WTC11 (cell line): ENCODE measurements at regions not wholly inside any gene's neighbourhood (a gene's known extent, or its start where the extent isn't known, plus 50 kb on each side); places are given as distances from the start of the nearest gene placed in this dataset.

Experiments used
- ATAC-seq: fragments of 200-7000 bp; cut with Tn5 transposase; 2 replicates; pipeline ENCODE4 v1.10.0; 2021; ENCODE audit warnings: mild to moderate bottlenecking, moderate library complexity
- CTCF ChIA-PET: fragments of 300-600 bp; sonication (Branson Sonifier 250); formaldehyde crosslinking; loops from one replicate; lab custom pipeline; 2021; ENCODE audit warnings: antibody characterized with exemption; lab: Charles Lee
- POLR2A ChIA-PET: fragments of 350-600 bp; sonication (Branson Sonifier 250); formaldehyde crosslinking; loops from one replicate; lab custom pipeline; 2021; ENCODE audit warnings: antibody characterized with exemption; lab: Charles Lee
- DNase-seq: peaks from one replicate; pipeline ENCODE4 v3.0.0; 2021; ENCODE audit warnings: low spot score
- H3K27ac Mint-ChIP-seq: 2 replicates; pipeline ENCODE4 v1.8.0; 2021; ENCODE audit warnings: mixed read lengths
- H3K27me3 Mint-ChIP-seq: 2 replicates; pipeline ENCODE4 v1.8.0; 2021; ENCODE audit warnings: low read depth, mild to moderate bottlenecking, moderate library complexity, mixed read lengths
- H3K36me3 Mint-ChIP-seq: 2 replicates; pipeline ENCODE4 v1.8.0; 2021; ENCODE audit warnings: mixed read lengths
- H3K4me1 Mint-ChIP-seq: 2 replicates; pipeline ENCODE4 v1.8.0; 2022; ENCODE audit warnings: mixed read lengths
- H3K4me3 Mint-ChIP-seq: 2 replicates; pipeline ENCODE4 v1.8.0; 2021; ENCODE audit warnings: mild to moderate bottlenecking, moderate library complexity, mixed read lengths
- H3K9me3 Mint-ChIP-seq: 2 replicates; pipeline ENCODE4 v1.8.0; 2021; ENCODE audit warnings: mixed read lengths
- ELF4 ChIP-seq: sonication (generic); formaldehyde crosslinking; IDR thresholded peaks from 2 replicates; pipeline ENCODE4 v1.8.1; 2022; ENCODE audit warnings: low read depth, mild to moderate bottlenecking, moderate library complexity, missing genetic modification reagents
- ETV6 ChIP-seq: sonication (generic); formaldehyde crosslinking; IDR thresholded peaks from 2 replicates; pipeline ENCODE4 v1.8.1; 2022; ENCODE audit warnings: mild to moderate bottlenecking, missing genetic modification reagents
- FOXJ3 ChIP-seq: sonication (generic); formaldehyde crosslinking; IDR thresholded peaks from 2 replicates; pipeline ENCODE4 v1.9.0; 2021; ENCODE audit warnings: missing genetic modification reagents, mild to moderate bottlenecking, borderline replicate concordance
- FOXP1 ChIP-seq: sonication (generic); formaldehyde crosslinking; IDR thresholded peaks from 2 replicates; pipeline ENCODE4 v1.8.0; 2022; ENCODE audit warnings: missing genetic modification reagents, mild to moderate bottlenecking, moderate library complexity, borderline replicate concordance
- OVOL2 ChIP-seq: fragments of 250-450 bp; sonication (Bioruptor Pico); IDR thresholded peaks from 2 replicates; pipeline ENCODE4 v1.9.0; 2021; ENCODE audit warnings: mild to moderate bottlenecking, borderline replicate concordance
- SMAD3 ChIP-seq: sonication (generic); formaldehyde crosslinking; IDR thresholded peaks from 2 replicates; pipeline ENCODE4 v1.8.0; 2022; ENCODE audit warnings: missing genetic modification reagents, mild to moderate bottlenecking, borderline replicate concordance
- TP53 ChIP-seq: sonication (generic); formaldehyde crosslinking; IDR thresholded peaks from 2 replicates; pipeline ENCODE4 v1.8.1; 2023; ENCODE audit warnings: mild to moderate bottlenecking, missing genetic modification reagents
- ZBTB21 ChIP-seq: sonication (generic); formaldehyde crosslinking; IDR thresholded peaks from 2 replicates; pipeline ENCODE4 v1.8.1; 2023; ENCODE audit warnings: mild to moderate bottlenecking, missing genetic modification reagents, borderline replicate concordance
- TF ChIP-seq, protein P1 (sequence below): sonication (generic); formaldehyde crosslinking; IDR thresholded peaks from 2 replicates; pipeline ENCODE4 v1.8.0; 2023; ENCODE audit warnings: missing genetic modification reagents
- TF ChIP-seq, protein P2 (sequence below): sonication (generic); formaldehyde crosslinking; IDR thresholded peaks from 2 replicates; pipeline ENCODE4 v1.8.1; 2023; ENCODE audit warnings: mild to moderate bottlenecking, missing genetic modification reagents
- TF ChIP-seq, protein P3 (sequence below): sonication (generic); formaldehyde crosslinking; IDR thresholded peaks from 2 replicates; pipeline ENCODE4 v1.8.1; 2022; ENCODE audit warnings: low read depth, missing genetic modification reagents, borderline replicate concordance
- TF ChIP-seq, protein P4 (sequence below): sonication (generic); formaldehyde crosslinking; IDR thresholded peaks from 2 replicates; pipeline ENCODE4 v1.8.1; 2023; ENCODE audit warnings: mild to moderate bottlenecking, missing genetic modification reagents, borderline replicate concordance
- TF ChIP-seq, protein P5 (sequence below): sonication (generic); formaldehyde crosslinking; IDR thresholded peaks from 2 replicates; pipeline ENCODE4 v1.8.1; 2023; ENCODE audit warnings: mild to moderate bottlenecking, missing genetic modification reagents, moderate library complexity
- TF ChIP-seq, protein P6 (sequence below): sonication (generic); formaldehyde crosslinking; IDR thresholded peaks from 2 replicates; pipeline ENCODE4 v1.8.1; 2023; ENCODE audit warnings: mild to moderate bottlenecking, moderate library complexity, missing genetic modification reagents
- TF ChIP-seq, protein P7 (sequence below): fragments of 200-600 bp; IDR thresholded peaks from 2 replicates; pipeline ENCODE4 v1.8.0; 2022; ENCODE audit warnings: antibody characterized with exemption

DNA sequence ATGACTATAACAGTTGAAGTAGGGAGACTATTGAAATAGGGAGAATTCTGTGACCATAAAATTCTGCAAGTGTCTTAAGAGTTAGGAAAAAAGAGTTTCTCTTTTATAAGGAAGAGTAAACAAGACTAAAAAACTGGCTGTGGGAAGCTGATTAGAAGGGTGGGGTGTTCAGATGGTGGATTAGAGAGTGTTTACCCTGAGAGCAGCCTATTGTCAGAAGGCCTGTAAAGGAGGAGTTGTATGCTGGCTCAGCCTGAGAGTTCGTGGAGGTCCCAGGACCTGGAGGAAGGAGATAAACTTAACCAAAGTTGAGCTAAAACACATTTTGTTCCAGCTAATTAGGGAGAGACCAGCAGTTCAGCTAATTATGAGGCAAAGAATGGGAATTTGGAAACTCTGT is 629.7 kb downstream of the PCDH7 start:
- TF ChIP-seq, protein P1, sequence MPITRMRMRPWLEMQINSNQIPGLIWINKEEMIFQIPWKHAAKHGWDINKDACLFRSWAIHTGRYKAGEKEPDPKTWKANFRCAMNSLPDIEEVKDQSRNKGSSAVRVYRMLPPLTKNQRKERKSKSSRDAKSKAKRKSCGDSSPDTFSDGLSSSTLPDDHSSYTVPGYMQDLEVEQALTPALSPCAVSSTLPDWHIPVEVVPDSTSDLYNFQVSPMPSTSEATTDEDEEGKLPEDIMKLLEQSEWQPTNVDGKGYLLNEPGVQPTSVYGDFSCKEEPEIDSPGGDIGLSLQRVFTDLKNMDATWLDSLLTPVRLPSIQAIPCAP (CRISPR knock-in tag), result no peak
- TF ChIP-seq, protein P2, sequence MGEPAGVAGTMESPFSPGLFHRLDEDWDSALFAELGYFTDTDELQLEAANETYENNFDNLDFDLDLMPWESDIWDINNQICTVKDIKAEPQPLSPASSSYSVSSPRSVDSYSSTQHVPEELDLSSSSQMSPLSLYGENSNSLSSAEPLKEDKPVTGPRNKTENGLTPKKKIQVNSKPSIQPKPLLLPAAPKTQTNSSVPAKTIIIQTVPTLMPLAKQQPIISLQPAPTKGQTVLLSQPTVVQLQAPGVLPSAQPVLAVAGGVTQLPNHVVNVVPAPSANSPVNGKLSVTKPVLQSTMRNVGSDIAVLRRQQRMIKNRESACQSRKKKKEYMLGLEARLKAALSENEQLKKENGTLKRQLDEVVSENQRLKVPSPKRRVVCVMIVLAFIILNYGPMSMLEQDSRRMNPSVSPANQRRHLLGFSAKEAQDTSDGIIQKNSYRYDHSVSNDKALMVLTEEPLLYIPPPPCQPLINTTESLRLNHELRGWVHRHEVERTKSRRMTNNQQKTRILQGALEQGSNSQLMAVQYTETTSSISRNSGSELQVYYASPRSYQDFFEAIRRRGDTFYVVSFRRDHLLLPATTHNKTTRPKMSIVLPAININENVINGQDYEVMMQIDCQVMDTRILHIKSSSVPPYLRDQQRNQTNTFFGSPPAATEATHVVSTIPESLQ (CRISPR knock-in tag), result no peak
- TF ChIP-seq ETV6 (CRISPR knock-in tag), result no peak
- no peak overlapping the region for H3K4me3 Mint-ChIP-seq
- ATAC-seq (peak; percentile 69), DNase-seq (no peak)
- ChIA-PET POLR2A (no interaction called here), CTCF (no interaction called here)
- H3K27me3 Mint-ChIP-seq, result no peaks in the 10 kb centered on the region
- no peak overlapping the region; the same call in 1 of the 2 replicates for H3K27ac Mint-ChIP-seq
- no peaks in the 10 kb centered on the region for H3K4me1 Mint-ChIP-seq
- peaks cover 4% of the 10 kb centered on the region for H3K9me3 Mint-ChIP-seq
- no peaks in the 10 kb centered on the region for H3K36me3 Mint-ChIP-seq

DNA sequence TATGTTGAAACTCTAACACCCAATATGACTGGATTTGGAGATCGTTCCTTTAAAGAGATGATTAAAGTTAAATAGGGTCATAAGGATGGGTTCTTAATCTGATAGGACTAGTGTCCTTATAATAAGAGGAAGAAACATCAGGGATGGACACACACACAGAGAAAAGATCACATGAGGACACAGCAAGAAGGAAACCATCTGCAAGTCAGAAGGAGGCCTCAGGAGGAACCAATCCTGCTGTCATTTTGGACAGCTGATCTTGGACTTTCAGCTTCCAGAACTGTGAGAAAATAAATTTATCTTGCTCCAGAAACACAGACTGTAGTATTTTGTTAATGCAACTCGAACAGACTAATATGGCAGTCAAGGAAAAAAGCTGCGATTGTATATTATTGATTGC is 631.5 kb downstream of the PCDH7 start:
- H3K4me1 Mint-ChIP-seq, result no peaks in the 10 kb centered on the region
- no peaks in the 10 kb centered on the region for H3K27me3 Mint-ChIP-seq
- POLR2A ChIA-PET, result interaction anchor here (0.6 kb wide), 1 partner anchor 1161 kb away, joined by 9 read pairs; no protein-coding TSS in a partner anchor
- no peaks in the 10 kb centered on the region for H3K36me3 Mint-ChIP-seq
- H3K9me3 Mint-ChIP-seq, result peaks cover 7% of the 10 kb centered on the region
- CTCF ChIA-PET, result no interaction called here
- TF ChIP-seq FOXP1 (CRISPR knock-in tag), result no peak
- no peak for TF ChIP-seq SMAD3
- TF ChIP-seq, protein P3, sequence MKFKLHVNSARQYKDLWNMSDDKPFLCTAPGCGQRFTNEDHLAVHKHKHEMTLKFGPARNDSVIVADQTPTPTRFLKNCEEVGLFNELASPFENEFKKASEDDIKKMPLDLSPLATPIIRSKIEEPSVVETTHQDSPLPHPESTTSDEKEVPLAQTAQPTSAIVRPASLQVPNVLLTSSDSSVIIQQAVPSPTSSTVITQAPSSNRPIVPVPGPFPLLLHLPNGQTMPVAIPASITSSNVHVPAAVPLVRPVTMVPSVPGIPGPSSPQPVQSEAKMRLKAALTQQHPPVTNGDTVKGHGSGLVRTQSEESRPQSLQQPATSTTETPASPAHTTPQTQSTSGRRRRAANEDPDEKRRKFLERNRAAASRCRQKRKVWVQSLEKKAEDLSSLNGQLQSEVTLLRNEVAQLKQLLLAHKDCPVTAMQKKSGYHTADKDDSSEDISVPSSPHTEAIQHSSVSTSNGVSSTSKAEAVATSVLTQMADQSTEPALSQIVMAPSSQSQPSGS (CRISPR knock-in tag), result no peak
- no peak for TF ChIP-seq FOXJ3 (CRISPR knock-in tag)
- TF ChIP-seq, protein P4, sequence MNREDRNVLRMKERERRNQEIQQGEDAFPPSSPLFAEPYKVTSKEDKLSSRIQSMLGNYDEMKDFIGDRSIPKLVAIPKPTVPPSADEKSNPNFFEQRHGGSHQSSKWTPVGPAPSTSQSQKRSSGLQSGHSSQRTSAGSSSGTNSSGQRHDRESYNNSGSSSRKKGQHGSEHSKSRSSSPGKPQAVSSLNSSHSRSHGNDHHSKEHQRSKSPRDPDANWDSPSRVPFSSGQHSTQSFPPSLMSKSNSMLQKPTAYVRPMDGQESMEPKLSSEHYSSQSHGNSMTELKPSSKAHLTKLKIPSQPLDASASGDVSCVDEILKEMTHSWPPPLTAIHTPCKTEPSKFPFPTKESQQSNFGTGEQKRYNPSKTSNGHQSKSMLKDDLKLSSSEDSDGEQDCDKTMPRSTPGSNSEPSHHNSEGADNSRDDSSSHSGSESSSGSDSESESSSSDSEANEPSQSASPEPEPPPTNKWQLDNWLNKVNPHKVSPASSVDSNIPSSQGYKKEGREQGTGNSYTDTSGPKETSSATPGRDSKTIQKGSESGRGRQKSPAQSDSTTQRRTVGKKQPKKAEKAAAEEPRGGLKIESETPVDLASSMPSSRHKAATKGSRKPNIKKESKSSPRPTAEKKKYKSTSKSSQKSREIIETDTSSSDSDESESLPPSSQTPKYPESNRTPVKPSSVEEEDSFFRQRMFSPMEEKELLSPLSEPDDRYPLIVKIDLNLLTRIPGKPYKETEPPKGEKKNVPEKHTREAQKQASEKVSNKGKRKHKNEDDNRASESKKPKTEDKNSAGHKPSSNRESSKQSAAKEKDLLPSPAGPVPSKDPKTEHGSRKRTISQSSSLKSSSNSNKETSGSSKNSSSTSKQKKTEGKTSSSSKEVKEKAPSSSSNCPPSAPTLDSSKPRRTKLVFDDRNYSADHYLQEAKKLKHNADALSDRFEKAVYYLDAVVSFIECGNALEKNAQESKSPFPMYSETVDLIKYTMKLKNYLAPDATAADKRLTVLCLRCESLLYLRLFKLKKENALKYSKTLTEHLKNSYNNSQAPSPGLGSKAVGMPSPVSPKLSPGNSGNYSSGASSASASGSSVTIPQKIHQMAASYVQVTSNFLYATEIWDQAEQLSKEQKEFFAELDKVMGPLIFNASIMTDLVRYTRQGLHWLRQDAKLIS (CRISPR knock-in tag), result no peak
- TF ChIP-seq, protein P5, sequence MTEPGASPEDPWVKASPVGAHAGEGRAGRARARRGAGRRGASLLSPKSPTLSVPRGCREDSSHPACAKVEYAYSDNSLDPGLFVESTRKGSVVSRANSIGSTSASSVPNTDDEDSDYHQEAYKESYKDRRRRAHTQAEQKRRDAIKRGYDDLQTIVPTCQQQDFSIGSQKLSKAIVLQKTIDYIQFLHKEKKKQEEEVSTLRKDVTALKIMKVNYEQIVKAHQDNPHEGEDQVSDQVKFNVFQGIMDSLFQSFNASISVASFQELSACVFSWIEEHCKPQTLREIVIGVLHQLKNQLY (CRISPR knock-in tag), result no peak
- no peak for TF ChIP-seq TP53
- TF ChIP-seq OVOL2, result no peak
- TF ChIP-seq, protein P6, sequence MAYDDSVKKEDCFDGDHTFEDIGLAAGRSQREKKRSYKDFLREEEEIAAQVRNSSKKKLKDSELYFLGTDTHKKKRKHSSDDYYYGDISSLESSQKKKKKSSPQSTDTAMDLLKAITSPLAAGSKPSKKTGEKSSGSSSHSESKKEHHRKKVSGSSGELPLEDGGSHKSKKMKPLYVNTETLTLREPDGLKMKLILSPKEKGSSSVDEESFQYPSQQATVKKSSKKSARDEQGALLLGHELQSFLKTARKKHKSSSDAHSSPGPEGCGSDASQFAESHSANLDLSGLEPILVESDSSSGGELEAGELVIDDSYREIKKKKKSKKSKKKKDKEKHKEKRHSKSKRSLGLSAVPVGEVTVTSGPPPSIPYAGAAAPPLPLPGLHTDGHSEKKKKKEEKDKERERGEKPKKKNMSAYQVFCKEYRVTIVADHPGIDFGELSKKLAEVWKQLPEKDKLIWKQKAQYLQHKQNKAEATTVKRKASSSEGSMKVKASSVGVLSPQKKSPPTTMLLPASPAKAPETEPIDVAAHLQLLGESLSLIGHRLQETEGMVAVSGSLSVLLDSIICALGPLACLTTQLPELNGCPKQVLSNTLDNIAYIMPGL, result no peak
- TF ChIP-seq ZBTB21, result no peak
- TF ChIP-seq ELF4 (CRISPR knock-in tag), result no peak
- TF ChIP-seq, protein P7, sequence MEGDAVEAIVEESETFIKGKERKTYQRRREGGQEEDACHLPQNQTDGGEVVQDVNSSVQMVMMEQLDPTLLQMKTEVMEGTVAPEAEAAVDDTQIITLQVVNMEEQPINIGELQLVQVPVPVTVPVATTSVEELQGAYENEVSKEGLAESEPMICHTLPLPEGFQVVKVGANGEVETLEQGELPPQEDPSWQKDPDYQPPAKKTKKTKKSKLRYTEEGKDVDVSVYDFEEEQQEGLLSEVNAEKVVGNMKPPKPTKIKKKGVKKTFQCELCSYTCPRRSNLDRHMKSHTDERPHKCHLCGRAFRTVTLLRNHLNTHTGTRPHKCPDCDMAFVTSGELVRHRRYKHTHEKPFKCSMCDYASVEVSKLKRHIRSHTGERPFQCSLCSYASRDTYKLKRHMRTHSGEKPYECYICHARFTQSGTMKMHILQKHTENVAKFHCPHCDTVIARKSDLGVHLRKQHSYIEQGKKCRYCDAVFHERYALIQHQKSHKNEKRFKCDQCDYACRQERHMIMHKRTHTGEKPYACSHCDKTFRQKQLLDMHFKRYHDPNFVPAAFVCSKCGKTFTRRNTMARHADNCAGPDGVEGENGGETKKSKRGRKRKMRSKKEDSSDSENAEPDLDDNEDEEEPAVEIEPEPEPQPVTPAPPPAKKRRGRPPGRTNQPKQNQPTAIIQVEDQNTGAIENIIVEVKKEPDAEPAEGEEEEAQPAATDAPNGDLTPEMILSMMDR, result no peak
- DNase-seq, result no peak
- no peak overlapping the region for H3K4me3 Mint-ChIP-seq
- ATAC-seq, result no peak
- H3K27ac Mint-ChIP-seq, result no peak overlapping the region
